ENCODE measurements at regions not wholly inside any gene's neighbourhood (a gene's known extent, or its start where the extent isn't known, plus 50 kb on each side); places are given as distances from the start of the nearest gene placed in this dataset.

GRCh38 chr14:63800651-63801375 is 52.0 kb upstream of the SYNE2 start (continued):
- no peak for TF ChIP-seq CHD7 (IDR thresholded peaks at IDR 0.05; ENCODE audit: insufficient replicate concordance, low read length)
- no peak for TF ChIP-seq NANOG (IDR thresholded peaks at IDR 0.05; ENCODE audit: insufficient read depth, low read depth, low read length, poor library complexity, severe bottlenecking)
- no peak for TF ChIP-seq EP300 (IDR thresholded peaks at IDR 0.05; ENCODE audit: borderline replicate concordance in 1 of 2, low read depth in 2 of 2, low read length in 2 of 2)
- no peak for TF ChIP-seq SUZ12 (IDR thresholded peaks at IDR 0.05; ENCODE audit: low read length)
- TF ChIP-seq POLR2A (IDR thresholded peaks at IDR 0.05; ENCODE audit: control extremely low read depth in 1 of 2, low read depth in 2 of 2, low read length in 2 of 2) = no peak
- TF ChIP-seq BCL11A (IDR thresholded peaks at IDR 0.05; ENCODE audit: low read depth in 2 of 2, low read length in 2 of 2) = no peak

Data from H1 (cell line).